Upper lobe of left lung (tissue), 4 donors: ENCODE measurements at regions not wholly inside any gene's neighbourhood (a gene's known extent, or its start where the extent isn't known, plus 50 kb on each side); places are given as distances from the start of the nearest gene placed in this dataset.

Experiments
- CTCF ChIP-seq, 6 experiments: fragments of 450-650 bp in 4 of 6; fragments of 200-600 bp in 2 of 6; sonication (generic) in 2 of 6; IDR thresholded peaks; one replicate each; pipeline ENCODE4 v1.5.1; 2016 to 2019; ENCODE audit warnings: antibody characterized with exemption in 6 of 6
- POLR2A ChIP-seq, 4 donors: fragments of 450-650 bp; IDR thresholded peaks; one replicate each; pipeline ENCODE4 v1.5.1; 2016 to 2017; ENCODE audit warnings: antibody characterized with exemption in 4 of 4, mild to moderate bottlenecking in 2 of 4

GRCh38 chr12:34348064-34348463, 325.8 kb downstream of the ALG10 start:
- TF ChIP-seq CTCF (IDR thresholded peaks at IDR 0.05) (no peak), POLR2A (IDR thresholded peaks at IDR 0.05) (no peak)
